Activated naive CD4-positive, alpha-beta T cell treated with anti-CD3 and anti-CD28 coated beads, Interleukin-2, amount 50 U/mL, for 24 hours (primary cell): ENCODE measurements at regions not wholly inside any gene's neighbourhood (a gene's known extent, or its start where the extent isn't known, plus 50 kb on each side); places are given as distances from the start of the nearest gene placed in this dataset.

Experiments
- H3K27ac Mint-ChIP-seq: one replicate; pipeline ENCODE4 v1.8.0; 2021; ENCODE audit warnings: mild to moderate bottlenecking, mixed read lengths
- H3K27me3 Mint-ChIP-seq: one replicate; pipeline ENCODE4 v1.8.0; 2021; ENCODE audit warnings: mixed read lengths
- H3K36me3 Mint-ChIP-seq: one replicate; pipeline ENCODE4 v1.8.0; 2021; ENCODE audit warnings: mixed read lengths
- H3K4me1 Mint-ChIP-seq: one replicate; pipeline ENCODE4 v1.8.0; 2021; ENCODE audit warnings: mixed read lengths
- H3K4me3 Mint-ChIP-seq: one replicate; pipeline ENCODE4 v1.8.0; 2021; ENCODE audit warnings: mild to moderate bottlenecking, mixed read lengths
- H3K9me3 Mint-ChIP-seq: one replicate; pipeline ENCODE4 v1.8.0; 2021; ENCODE audit warnings: mixed read lengths

- Mint-ChIP-seq H3K27me3 (no peaks in the 10 kb centered on the region), H3K4me1 (no peaks in the 10 kb centered on the region), H3K36me3 (no peaks in the 10 kb centered on the region), H3K27ac (no peak overlapping the region), H3K4me3 (no peak overlapping the region), H3K9me3 (peaks cover 3% of the 10 kb centered on the region)
Measured at GRCh38 chr6:85037221-85037620, 272.8 kb upstream of the TBX18 start.

- Mint-ChIP-seq H3K36me3 (no peaks in the 10 kb centered on the region), H3K4me3 (no peak overlapping the region), H3K9me3 (peaks cover 3% of the 10 kb centered on the region), H3K27ac (no peak overlapping the region), H3K4me1 (no peaks in the 10 kb centered on the region), H3K27me3 (no peaks in the 10 kb centered on the region)
Measured at GRCh38 chr6:85035766-85036165, 271.4 kb upstream of the TBX18 start.

- Mint-ChIP-seq H3K27me3 (no peaks in the 10 kb centered on the region), H3K9me3 (peaks cover 3% of the 10 kb centered on the region), H3K4me3 (no peak overlapping the region), H3K4me1 (no peaks in the 10 kb centered on the region), H3K27ac (no peak overlapping the region), H3K36me3 (no peaks in the 10 kb centered on the region)
Measured at GRCh38 chr6:85033547-85033946, 269.1 kb upstream of the TBX18 start.

- no peaks in the 10 kb centered on the region for H3K36me3 Mint-ChIP-seq
- no peak overlapping the region for H3K4me3 Mint-ChIP-seq
- H3K9me3 Mint-ChIP-seq: no peaks in the 10 kb centered on the region
- no peaks in the 10 kb centered on the region for H3K27me3 Mint-ChIP-seq
- no peaks in the 10 kb centered on the region for H3K4me1 Mint-ChIP-seq
- no peak overlapping the region for H3K27ac Mint-ChIP-seq
Measured at GRCh38 chr6:85026021-85026420, 261.6 kb upstream of the TBX18 start.

- no peaks in the 10 kb centered on the region for H3K36me3 Mint-ChIP-seq
- H3K9me3 Mint-ChIP-seq: no peaks in the 10 kb centered on the region
- no peak overlapping the region for H3K4me3 Mint-ChIP-seq
- no peaks in the 10 kb centered on the region for H3K27me3 Mint-ChIP-seq
- H3K27ac Mint-ChIP-seq: no peak overlapping the region
- H3K4me1 Mint-ChIP-seq: no peaks in the 10 kb centered on the region
Measured at GRCh38 chr6:85023721-85024120, 259.3 kb upstream of the TBX18 start.

- H3K27me3 Mint-ChIP-seq: peaks cover 3% of the 10 kb centered on the region
- no peaks in the 10 kb centered on the region for H3K9me3 Mint-ChIP-seq
- no peaks in the 10 kb centered on the region for H3K36me3 Mint-ChIP-seq
- H3K27ac Mint-ChIP-seq: no peak overlapping the region
- no peak overlapping the region for H3K4me3 Mint-ChIP-seq
- no peaks in the 10 kb centered on the region for H3K4me1 Mint-ChIP-seq
Measured at GRCh38 chr6:85017352-85017751, 253.0 kb upstream of the TBX18 start.

GRCh38 chr6:85016726-85017125 is 252.3 kb upstream of the TBX18 start:
- no peak overlapping the region for H3K4me3 Mint-ChIP-seq
- H3K4me1 Mint-ChIP-seq: no peaks in the 10 kb centered on the region
- H3K27me3 Mint-ChIP-seq: peaks cover 3% of the 10 kb centered on the region
- no peak overlapping the region for H3K27ac Mint-ChIP-seq
- no peaks in the 10 kb centered on the region for H3K36me3 Mint-ChIP-seq
- no peaks in the 10 kb centered on the region for H3K9me3 Mint-ChIP-seq

GRCh38 chr6:85015396-85015990 is 251.1 kb upstream of the TBX18 start:
- Mint-ChIP-seq H3K4me1 (no peaks in the 10 kb centered on the region), H3K36me3 (no peaks in the 10 kb centered on the region), H3K27ac (no peak overlapping the region), H3K9me3 (no peaks in the 10 kb centered on the region), H3K4me3 (no peak overlapping the region), H3K27me3 (peaks cover 5% of the 10 kb centered on the region)

GRCh38 chr6:85010865-85011264 is 246.5 kb upstream of the TBX18 start:
- no peak overlapping the region for H3K27ac Mint-ChIP-seq
- no peaks in the 10 kb centered on the region for H3K9me3 Mint-ChIP-seq
- H3K27me3 Mint-ChIP-seq: peaks cover 5% of the 10 kb centered on the region
- H3K4me3 Mint-ChIP-seq: no peak overlapping the region
- H3K36me3 Mint-ChIP-seq: no peaks in the 10 kb centered on the region
- H3K4me1 Mint-ChIP-seq: no peaks in the 10 kb centered on the region

- H3K4me1 Mint-ChIP-seq: no peaks in the 10 kb centered on the region
- peaks cover 8% of the 10 kb centered on the region for H3K9me3 Mint-ChIP-seq
- H3K4me3 Mint-ChIP-seq: no peak overlapping the region
- H3K27ac Mint-ChIP-seq: no peak overlapping the region
- H3K36me3 Mint-ChIP-seq: no peaks in the 10 kb centered on the region
- H3K27me3 Mint-ChIP-seq: peaks cover 2% of the 10 kb centered on the region
Measured at GRCh38 chr6:85008296-85009009, 244.1 kb upstream of the TBX18 start.

- Mint-ChIP-seq H3K4me1 (no peaks in the 10 kb centered on the region), H3K27ac (no peak overlapping the region), H3K4me3 (no peak overlapping the region), H3K27me3 (peaks cover under 1% of the 10 kb centered on the region), H3K36me3 (no peaks in the 10 kb centered on the region), H3K9me3 (peaks cover 8% of the 10 kb centered on the region)
Measured at GRCh38 chr6:85006362-85006761, 242.0 kb upstream of the TBX18 start.

GRCh38 chr6:85005494-85005893 is 241.1 kb upstream of the TBX18 start:
- Mint-ChIP-seq H3K4me3 (no peak overlapping the region), H3K9me3 (peaks cover 8% of the 10 kb centered on the region), H3K36me3 (no peaks in the 10 kb centered on the region), H3K27me3 (no peaks in the 10 kb centered on the region), H3K4me1 (no peaks in the 10 kb centered on the region), H3K27ac (no peak overlapping the region)

- no peak overlapping the region for H3K27ac Mint-ChIP-seq
- H3K4me3 Mint-ChIP-seq: no peak overlapping the region
- no peaks in the 10 kb centered on the region for H3K36me3 Mint-ChIP-seq
- H3K9me3 Mint-ChIP-seq: peaks cover 8% of the 10 kb centered on the region
- H3K4me1 Mint-ChIP-seq: no peaks in the 10 kb centered on the region
- H3K27me3 Mint-ChIP-seq: no peaks in the 10 kb centered on the region
Measured at GRCh38 chr6:85004361-85004995, 240.1 kb upstream of the TBX18 start.

- Mint-ChIP-seq H3K9me3 (peaks cover 12% of the 10 kb centered on the region), H3K27ac (no peak overlapping the region), H3K36me3 (no peaks in the 10 kb centered on the region), H3K4me3 (no peak overlapping the region), H3K4me1 (no peaks in the 10 kb centered on the region), H3K27me3 (no peaks in the 10 kb centered on the region)
Measured at GRCh38 chr6:85002847-85003246, 238.4 kb upstream of the TBX18 start.

GRCh38 chr6:85000001-85000400 is 235.6 kb upstream of the TBX18 start:
- no peak overlapping the region for H3K4me3 Mint-ChIP-seq
- H3K27me3 Mint-ChIP-seq: no peaks in the 10 kb centered on the region
- peaks cover 7% of the 10 kb centered on the region for H3K9me3 Mint-ChIP-seq
- no peaks in the 10 kb centered on the region for H3K36me3 Mint-ChIP-seq
- H3K4me1 Mint-ChIP-seq: no peaks in the 10 kb centered on the region
- H3K27ac Mint-ChIP-seq: no peak overlapping the region

- H3K4me1 Mint-ChIP-seq: no peaks in the 10 kb centered on the region
- H3K27me3 Mint-ChIP-seq: no peaks in the 10 kb centered on the region
- no peak overlapping the region for H3K4me3 Mint-ChIP-seq
- H3K27ac Mint-ChIP-seq: no peak overlapping the region
- H3K36me3 Mint-ChIP-seq: no peaks in the 10 kb centered on the region
- H3K9me3 Mint-ChIP-seq: peaks cover 4% of the 10 kb centered on the region
Measured at GRCh38 chr6:84998223-84998622, 233.8 kb upstream of the TBX18 start.
